ENCODE measurements at regions not wholly inside any gene's neighbourhood (a gene's known extent, or its start where the extent isn't known, plus 50 kb on each side); places are given as distances from the start of the nearest gene placed in this dataset.

- peak; percentile 58 for ATAC-seq (replicated peaks)
- Mint-ChIP-seq H3K4me1 (no peaks in the 10 kb centered on the region), H3K27me3 (peaks cover 15% of the 10 kb centered on the region), H3K9me3 (peaks cover 3% of the 10 kb centered on the region), H3K4me3 (no peak overlapping the region), H3K27ac (no peak overlapping the region), H3K36me3 (ENCODE audit: low read depth) (no peaks in the 10 kb centered on the region)
Measured at GRCh38 chr5:67483453-67484030, 286.9 kb upstream of the CD180 start.

GRCh38 chr5:67481362-67481761 lies 284.8 kb upstream of the CD180 start:
- Mint-ChIP-seq H3K9me3 (peaks cover 3% of the 10 kb centered on the region), H3K27ac (no peak overlapping the region), H3K36me3 (ENCODE audit: low read depth) (no peaks in the 10 kb centered on the region), H3K27me3 (peaks cover 24% of the 10 kb centered on the region), H3K4me1 (no peaks in the 10 kb centered on the region), H3K4me3 (no peak overlapping the region)
- ATAC-seq (replicated peaks): no peak

GRCh38 chr5:67478337-67478736 lies 281.7 kb upstream of the CD180 start:
- Mint-ChIP-seq H3K27me3 (peaks cover 23% of the 10 kb centered on the region), H3K4me3 (no peak overlapping the region), H3K9me3 (peaks cover 3% of the 10 kb centered on the region), H3K27ac (no peak overlapping the region), H3K4me1 (no peaks in the 10 kb centered on the region), H3K36me3 (ENCODE audit: low read depth) (no peaks in the 10 kb centered on the region)
- no peak for ATAC-seq (replicated peaks)

GRCh38 chr5:67476995-67477394 lies 280.4 kb upstream of the CD180 start:
- Mint-ChIP-seq H3K36me3 (ENCODE audit: low read depth) (no peaks in the 10 kb centered on the region), H3K27ac (no peak overlapping the region), H3K27me3 (peaks cover 20% of the 10 kb centered on the region), H3K4me3 (no peak overlapping the region), H3K4me1 (no peaks in the 10 kb centered on the region), H3K9me3 (peaks cover 3% of the 10 kb centered on the region)
- ATAC-seq (replicated peaks): no peak

DNA sequence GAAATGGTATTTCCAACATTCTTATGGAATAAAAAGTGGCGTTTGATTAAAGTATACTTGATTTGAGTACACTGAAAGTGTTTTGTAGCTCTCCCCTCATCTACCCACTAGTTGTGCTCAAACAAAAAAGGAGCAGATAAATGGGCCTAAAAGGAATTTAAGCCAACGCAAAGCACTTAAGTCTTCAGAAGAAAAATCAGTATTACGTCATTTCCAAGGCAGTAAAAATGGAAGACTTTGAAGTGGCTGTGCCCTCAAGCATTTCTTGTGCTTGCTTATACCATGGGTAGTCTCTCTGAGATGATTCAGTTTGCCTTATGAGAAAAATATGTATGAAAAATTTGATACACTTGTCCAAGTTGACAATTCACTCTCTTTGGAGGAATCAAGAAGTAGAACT lies 279.9 kb upstream of the CD180 start:
- H3K4me3 Mint-ChIP-seq: no peak overlapping the region
- ATAC-seq (replicated peaks): no peak
- H3K27ac Mint-ChIP-seq: no peak overlapping the region
- peaks cover 3% of the 10 kb centered on the region for H3K9me3 Mint-ChIP-seq
- no peaks in the 10 kb centered on the region for H3K4me1 Mint-ChIP-seq
- H3K27me3 Mint-ChIP-seq: peaks cover 19% of the 10 kb centered on the region
- no peaks in the 10 kb centered on the region for H3K36me3 Mint-ChIP-seq (ENCODE audit: low read depth)

- no peak for ATAC-seq (replicated peaks)
- H3K4me3 Mint-ChIP-seq: no peak overlapping the region
- peaks cover 3% of the 10 kb centered on the region for H3K9me3 Mint-ChIP-seq
- no peaks in the 10 kb centered on the region for H3K4me1 Mint-ChIP-seq
- no peak overlapping the region for H3K27ac Mint-ChIP-seq
- H3K36me3 Mint-ChIP-seq (ENCODE audit: low read depth): no peaks in the 10 kb centered on the region
- peaks cover 16% of the 10 kb centered on the region for H3K27me3 Mint-ChIP-seq
Measured at GRCh38 chr5:67475489-67475888, 278.9 kb upstream of the CD180 start.

DNA sequence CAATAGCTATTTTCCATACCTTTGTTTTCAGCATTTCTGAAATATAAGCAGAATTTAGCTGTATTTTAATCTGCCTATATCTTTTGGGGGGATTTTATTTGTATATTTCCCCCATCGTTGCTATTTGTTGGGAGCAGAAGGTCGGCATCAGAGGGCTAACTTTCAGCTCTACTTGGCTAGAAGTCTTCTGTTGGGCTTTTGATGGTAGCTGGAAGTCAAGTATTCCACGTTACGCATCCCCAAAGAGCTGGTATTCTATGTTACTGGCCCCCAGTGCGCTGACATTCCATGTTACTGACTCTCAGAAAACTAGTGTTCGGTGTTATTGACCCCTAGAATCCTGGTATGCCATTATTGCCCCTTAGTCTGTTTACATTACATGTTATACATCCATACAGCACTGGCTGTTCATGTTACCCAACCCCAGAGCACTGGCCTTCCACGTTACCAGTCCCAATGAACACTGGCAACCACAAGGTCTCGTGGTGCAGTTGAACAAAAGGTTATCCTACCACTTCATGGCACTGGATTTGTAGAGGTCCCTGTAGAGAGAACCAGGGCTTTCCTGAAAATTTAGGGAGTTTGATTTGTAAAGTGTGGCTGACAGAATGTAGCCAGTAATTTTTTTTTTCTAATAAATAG lies 278.1 kb upstream of the CD180 start:
- peaks cover 3% of the 10 kb centered on the region for H3K9me3 Mint-ChIP-seq
- no peak for ATAC-seq (replicated peaks)
- no peak overlapping the region for H3K27ac Mint-ChIP-seq
- no peaks in the 10 kb centered on the region for H3K36me3 Mint-ChIP-seq (ENCODE audit: low read depth)
- peaks cover 15% of the 10 kb centered on the region for H3K27me3 Mint-ChIP-seq
- no peaks in the 10 kb centered on the region for H3K4me1 Mint-ChIP-seq
- no peak overlapping the region for H3K4me3 Mint-ChIP-seq

DNA sequence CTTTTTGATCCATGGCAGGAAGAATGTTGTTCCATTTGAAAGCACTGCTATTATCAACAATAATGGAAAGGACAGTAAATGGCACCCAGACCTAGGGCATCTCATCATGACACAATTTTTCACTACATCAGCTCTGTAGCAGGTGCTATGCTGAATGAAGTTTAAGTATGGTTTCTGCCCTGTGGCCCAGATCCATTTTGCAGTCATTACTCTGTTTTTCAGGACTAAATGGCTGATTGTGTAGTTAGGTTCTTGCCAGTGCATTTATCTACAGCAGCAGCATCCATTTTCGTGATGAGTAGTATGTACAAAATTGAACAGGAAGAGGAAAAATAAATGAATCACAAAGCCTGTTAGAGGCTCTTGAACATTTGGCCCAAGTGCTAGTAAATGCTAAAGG lies 270.5 kb upstream of the CD180 start:
- Mint-ChIP-seq H3K4me1 (no peaks in the 10 kb centered on the region), H3K36me3 (ENCODE audit: low read depth) (no peaks in the 10 kb centered on the region), H3K9me3 (no peaks in the 10 kb centered on the region), H3K27ac (no peak overlapping the region), H3K27me3 (no peaks in the 10 kb centered on the region), H3K4me3 (no peak overlapping the region)
- ATAC-seq (replicated peaks): no peak

DNA sequence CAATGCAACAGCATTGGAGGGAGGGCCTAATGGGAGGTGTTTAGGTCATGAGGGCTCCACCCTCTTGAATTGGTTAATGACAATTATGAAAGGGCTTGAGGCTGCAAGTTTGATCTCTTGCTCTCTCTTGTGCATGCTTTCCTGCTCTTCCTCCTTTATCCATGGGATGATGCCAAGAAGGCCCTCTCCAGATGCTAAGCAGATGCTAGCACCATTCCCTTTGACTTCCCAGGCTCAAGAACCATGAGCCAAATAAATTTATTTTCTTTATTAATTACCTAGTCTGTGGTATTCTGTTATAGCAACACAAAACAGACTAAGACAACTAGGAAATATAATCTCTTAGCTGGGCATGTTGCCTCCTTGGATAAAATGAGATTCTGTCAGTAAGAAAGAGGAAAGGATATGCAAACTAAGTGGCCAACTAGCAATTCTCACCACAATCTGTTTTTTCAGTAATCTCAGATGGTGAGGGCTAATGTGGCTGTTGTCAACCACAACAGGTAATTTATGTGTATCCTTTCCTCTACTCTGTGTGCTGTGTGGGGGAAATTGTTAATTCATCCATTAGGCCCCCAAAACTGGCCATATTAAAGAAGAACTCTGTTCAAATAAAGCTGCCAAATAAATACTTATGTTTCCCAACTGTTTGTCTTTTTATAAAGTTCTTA lies 269.1 kb upstream of the CD180 start:
- no peaks in the 10 kb centered on the region for H3K4me1 Mint-ChIP-seq
- no peak overlapping the region for H3K4me3 Mint-ChIP-seq
- H3K27ac Mint-ChIP-seq: no peak overlapping the region
- ATAC-seq (replicated peaks): no peak
- H3K27me3 Mint-ChIP-seq: no peaks in the 10 kb centered on the region
- no peaks in the 10 kb centered on the region for H3K9me3 Mint-ChIP-seq
- no peaks in the 10 kb centered on the region for H3K36me3 Mint-ChIP-seq (ENCODE audit: low read depth)

GRCh38 chr5:67462147-67462546 lies 265.5 kb upstream of the CD180 start:
- Mint-ChIP-seq H3K9me3 (no peaks in the 10 kb centered on the region), H3K36me3 (ENCODE audit: low read depth) (no peaks in the 10 kb centered on the region), H3K4me1 (no peaks in the 10 kb centered on the region), H3K27me3 (no peaks in the 10 kb centered on the region), H3K27ac (no peak overlapping the region), H3K4me3 (no peak overlapping the region)
- ATAC-seq (replicated peaks): no peak

- Mint-ChIP-seq H3K4me1 (peaks cover 5% of the 10 kb centered on the region), H3K27ac (no peak overlapping the region), H3K36me3 (ENCODE audit: low read depth) (no peaks in the 10 kb centered on the region), H3K9me3 (no peaks in the 10 kb centered on the region), H3K27me3 (no peaks in the 10 kb centered on the region), H3K4me3 (no peak overlapping the region)
- ATAC-seq (replicated peaks): no peak
Measured at GRCh38 chr5:67459253-67459652, 262.7 kb upstream of the CD180 start.

DNA sequence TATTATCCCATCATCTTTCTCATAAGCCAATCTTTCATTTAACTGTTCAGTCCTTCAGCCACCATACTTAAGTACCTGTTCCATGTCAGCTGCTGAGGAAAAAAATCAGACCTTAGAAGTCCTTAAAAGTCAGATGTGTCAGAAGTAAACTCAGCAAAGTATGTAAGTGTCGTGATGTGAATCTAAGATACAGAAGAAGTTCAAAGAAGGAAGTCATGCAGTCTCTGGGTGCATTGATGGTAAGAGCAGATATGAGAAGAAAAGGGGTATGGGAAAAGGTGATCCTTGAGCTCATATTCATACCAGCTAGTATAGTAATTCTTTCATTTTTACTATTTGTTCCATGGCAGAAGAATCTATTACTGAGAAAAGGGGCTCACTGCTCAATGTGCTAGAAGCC lies 259.4 kb upstream of the CD180 start:
- ATAC-seq (replicated peaks): no peak
- H3K27ac Mint-ChIP-seq: no peak overlapping the region

GRCh38 chr5:67454957-67455561 lies 258.5 kb upstream of the CD180 start:
- Mint-ChIP-seq H3K36me3 (ENCODE audit: low read depth) (no peaks in the 10 kb centered on the region), H3K27me3 (peaks cover 8% of the 10 kb centered on the region), H3K9me3 (no peaks in the 10 kb centered on the region)

More for the DNA sequence above, 259.4 kb upstream of the CD180 start:
- no peaks in the 10 kb centered on the region for H3K36me3 Mint-ChIP-seq (ENCODE audit: low read depth)
- no peak overlapping the region for H3K4me3 Mint-ChIP-seq
- no peaks in the 10 kb centered on the region for H3K9me3 Mint-ChIP-seq
- H3K27me3 Mint-ChIP-seq: peaks cover 3% of the 10 kb centered on the region
- peaks cover 5% of the 10 kb centered on the region for H3K4me1 Mint-ChIP-seq

DNA sequence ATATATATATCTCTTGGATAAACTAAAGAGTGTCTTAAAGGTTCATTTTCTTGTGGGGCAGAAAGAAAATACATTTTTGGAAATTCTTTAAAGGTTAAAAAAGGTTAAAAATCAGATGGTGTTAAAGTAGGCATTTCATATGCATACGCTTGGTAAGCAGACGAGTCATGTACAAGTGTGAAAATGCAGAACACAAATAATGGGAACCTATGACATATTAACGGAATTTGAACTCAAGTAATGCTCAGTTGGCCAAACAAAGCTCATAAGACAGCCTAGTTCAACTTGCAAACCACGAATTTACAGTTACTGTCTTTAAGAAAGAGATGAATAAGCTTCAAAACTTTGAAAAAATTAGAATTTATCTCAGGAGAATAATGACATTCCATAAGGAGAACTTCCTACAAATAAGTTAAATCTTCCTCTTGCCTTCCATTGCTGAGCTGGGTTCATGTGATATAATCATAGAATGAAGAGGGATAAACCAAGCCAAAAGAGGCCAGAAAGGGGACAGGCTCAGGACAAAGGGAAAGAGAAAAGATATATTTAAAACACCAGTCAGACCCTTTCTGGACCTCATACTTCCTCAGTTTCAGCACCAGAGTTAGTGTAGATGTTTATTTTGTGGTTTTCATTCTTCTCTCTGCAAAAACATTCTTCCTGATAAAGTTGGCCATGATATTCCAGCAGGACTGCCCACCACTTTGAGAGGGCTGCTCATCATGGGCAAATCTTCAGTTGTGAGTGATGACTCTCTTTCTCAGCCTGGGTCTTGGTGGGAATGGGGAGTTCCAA lies 256.7 kb upstream of the CD180 start:
- no peak for ATAC-seq (replicated peaks)
- Mint-ChIP-seq H3K36me3 (ENCODE audit: low read depth) (no peaks in the 10 kb centered on the region), H3K27ac (no peak overlapping the region), H3K4me3 (no peak overlapping the region), H3K27me3 (peaks cover 8% of the 10 kb centered on the region), H3K4me1 (peaks cover 5% of the 10 kb centered on the region), H3K9me3 (no peaks in the 10 kb centered on the region)

More at GRCh38 chr5:67454957-67455561, 258.5 kb upstream of the CD180 start:
- H3K4me1 Mint-ChIP-seq: peaks cover 5% of the 10 kb centered on the region
- ATAC-seq (replicated peaks): no peak
- no peak overlapping the region for H3K4me3 Mint-ChIP-seq
- no peak overlapping the region for H3K27ac Mint-ChIP-seq

All from activated T-helper 17 cell treated with anti-CD3 and anti-CD28 coated beads, Interleukin-2, amount 50 U/mL, for 72 hours (primary cell).